ENCODE measurements at regions not wholly inside any gene's neighbourhood (a gene's known extent, or its start where the extent isn't known, plus 50 kb on each side); places are given as distances from the start of the nearest gene placed in this dataset.

DNA sequence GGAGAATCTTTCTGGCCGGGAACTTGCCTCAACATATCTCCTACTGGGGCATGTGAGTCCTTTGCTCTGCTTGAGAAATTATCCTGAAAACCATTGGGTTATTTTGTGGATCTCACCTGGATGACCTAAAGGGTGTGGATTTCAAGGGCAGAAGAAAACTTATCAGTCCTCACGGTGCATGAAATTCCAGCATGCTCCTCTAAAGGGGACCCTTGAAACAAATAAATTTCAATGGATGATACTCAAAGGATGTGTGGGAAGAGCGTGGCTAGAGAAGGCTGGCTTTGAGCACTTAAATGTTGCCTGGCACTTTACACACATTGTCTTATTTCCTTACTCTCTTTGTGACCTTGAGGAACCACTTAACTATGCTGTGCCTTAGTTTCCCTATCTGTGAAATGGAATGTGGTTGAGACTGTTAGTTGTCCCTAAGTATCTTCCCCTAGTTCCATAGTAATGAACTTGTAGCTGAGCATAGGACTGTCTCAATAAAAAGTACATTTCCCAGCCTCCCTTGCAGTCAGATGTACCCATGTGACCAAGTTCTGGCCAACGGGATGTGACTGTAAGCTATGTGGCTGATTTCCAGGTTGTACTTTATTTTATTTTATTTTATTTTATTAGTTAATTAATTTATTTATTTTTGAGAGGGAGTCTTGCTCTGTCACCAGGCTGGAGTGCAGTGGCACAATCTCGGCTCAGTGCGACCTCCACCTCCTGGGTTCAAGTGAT lies 81.9 kb upstream of the PTPN1 start:
- Histone ChIP-seq H3K27me3 (replicated peaks; ENCODE audit: control insufficient read depth, insufficient read depth, low read length) (no peaks in the 10 kb centered on the region), H3K36me3 (ENCODE audit: control insufficient read depth, insufficient read depth, low read length) (no peaks in the 10 kb centered on the region), H3K4me3 (replicated peaks; ENCODE audit: low read depth, low read length) (no peak overlapping the region)
- DNase-seq (ENCODE audit: extremely low read depth, insufficient read length): no peak
- TF ChIP-seq, protein P1, sequence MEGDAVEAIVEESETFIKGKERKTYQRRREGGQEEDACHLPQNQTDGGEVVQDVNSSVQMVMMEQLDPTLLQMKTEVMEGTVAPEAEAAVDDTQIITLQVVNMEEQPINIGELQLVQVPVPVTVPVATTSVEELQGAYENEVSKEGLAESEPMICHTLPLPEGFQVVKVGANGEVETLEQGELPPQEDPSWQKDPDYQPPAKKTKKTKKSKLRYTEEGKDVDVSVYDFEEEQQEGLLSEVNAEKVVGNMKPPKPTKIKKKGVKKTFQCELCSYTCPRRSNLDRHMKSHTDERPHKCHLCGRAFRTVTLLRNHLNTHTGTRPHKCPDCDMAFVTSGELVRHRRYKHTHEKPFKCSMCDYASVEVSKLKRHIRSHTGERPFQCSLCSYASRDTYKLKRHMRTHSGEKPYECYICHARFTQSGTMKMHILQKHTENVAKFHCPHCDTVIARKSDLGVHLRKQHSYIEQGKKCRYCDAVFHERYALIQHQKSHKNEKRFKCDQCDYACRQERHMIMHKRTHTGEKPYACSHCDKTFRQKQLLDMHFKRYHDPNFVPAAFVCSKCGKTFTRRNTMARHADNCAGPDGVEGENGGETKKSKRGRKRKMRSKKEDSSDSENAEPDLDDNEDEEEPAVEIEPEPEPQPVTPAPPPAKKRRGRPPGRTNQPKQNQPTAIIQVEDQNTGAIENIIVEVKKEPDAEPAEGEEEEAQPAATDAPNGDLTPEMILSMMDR (IDR thresholded peaks at IDR 0.05; ENCODE audit: insufficient read depth, low read length, poor library complexity, severe bottlenecking): no peak

DNA sequence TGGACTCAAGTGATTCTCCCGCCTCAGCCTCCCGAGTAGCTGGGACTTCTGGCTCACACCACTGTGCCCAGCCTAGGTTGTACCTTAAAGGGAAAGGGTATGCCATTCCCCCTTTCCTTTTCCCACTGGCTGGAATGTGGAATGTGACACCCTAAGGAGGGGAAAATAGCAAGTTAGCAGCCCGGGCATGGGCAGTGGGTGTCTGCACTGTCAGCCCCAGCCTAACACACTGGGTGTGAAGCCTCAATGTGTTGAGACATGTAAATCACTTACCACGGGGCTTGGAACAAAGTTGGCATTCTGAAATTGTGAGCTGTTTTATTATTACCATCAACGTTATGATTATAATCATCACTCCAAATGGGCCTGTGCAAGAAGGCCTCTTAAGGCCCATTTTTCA lies 80.8 kb upstream of the PTPN1 start:
- DNase-seq (ENCODE audit: extremely low read depth, insufficient read length): no peak
- no peaks in the 10 kb centered on the region for H3K27me3 ChIP-seq (replicated peaks; ENCODE audit: control insufficient read depth, insufficient read depth, low read length)
- no peak overlapping the region for H3K4me3 ChIP-seq (replicated peaks; ENCODE audit: low read depth, low read length)
- TF ChIP-seq, protein P1 (IDR thresholded peaks at IDR 0.05; ENCODE audit: insufficient read depth, low read length, poor library complexity, severe bottlenecking): no peak
- H3K36me3 ChIP-seq (ENCODE audit: control insufficient read depth, insufficient read depth, low read length): no peaks in the 10 kb centered on the region

DNA sequence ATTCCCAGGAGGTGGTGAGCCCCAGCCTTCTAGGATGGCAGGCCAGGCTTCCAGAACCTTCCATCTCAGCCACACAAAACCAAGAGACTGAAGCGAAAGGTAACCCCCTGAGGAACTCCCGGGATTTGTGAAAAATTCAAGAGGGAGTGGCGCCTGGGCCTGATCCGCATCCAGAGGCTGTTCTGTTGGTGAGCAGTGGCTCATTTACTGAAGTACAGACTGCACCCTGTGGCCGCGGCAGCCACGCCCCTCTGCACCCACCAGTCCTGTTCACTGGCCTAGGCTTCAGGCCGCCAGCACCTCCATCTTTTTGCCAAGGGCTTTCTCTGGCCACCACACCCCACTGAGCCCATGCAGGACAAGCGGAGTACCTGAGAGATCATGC lies 79.1 kb upstream of the PTPN1 start:
- TF ChIP-seq, protein P1 (IDR thresholded peaks at IDR 0.05; ENCODE audit: insufficient read depth, low read length, poor library complexity, severe bottlenecking): no peak

DNA sequence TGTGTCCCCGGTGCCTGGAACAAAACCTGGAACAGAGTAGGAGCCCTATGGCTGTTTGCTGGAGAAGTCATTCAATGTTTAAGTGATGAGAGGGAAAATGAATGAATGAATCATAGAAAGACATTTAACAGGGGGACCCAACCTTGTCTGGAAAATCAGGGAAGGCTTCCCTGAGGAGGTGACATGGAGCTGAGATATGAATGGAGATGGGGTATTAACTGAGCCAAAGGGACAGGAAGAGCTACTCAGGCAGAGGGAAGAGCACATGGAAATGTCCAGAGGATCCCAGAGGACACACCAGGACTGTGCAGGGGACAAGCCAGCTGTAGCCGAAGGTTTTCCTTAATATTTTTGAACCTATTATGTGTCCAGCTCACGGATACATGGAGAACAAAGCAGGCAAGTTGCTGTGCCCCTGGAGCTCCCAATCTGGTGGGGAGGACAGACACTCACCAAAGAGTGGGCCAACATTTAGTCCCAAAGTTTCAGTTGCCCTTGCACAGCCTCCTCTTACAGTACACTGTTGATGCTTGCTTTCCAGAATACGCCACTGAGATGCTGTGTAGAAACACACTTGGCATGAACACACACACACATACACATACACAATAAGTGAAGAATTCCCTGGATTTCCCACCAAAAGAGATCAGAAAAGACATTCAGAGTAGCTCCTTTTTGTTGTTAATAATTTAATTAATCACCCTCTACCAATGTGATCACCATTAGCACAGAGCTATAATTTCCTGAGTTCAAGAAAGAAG lies 77.0 kb upstream of the PTPN1 start:
- no peak for DNase-seq (ENCODE audit: extremely low read depth, insufficient read length)
- TF ChIP-seq, protein P1 (IDR thresholded peaks at IDR 0.05; ENCODE audit: insufficient read depth, low read length, poor library complexity, severe bottlenecking): no peak
- Histone ChIP-seq H3K4me3 (replicated peaks; ENCODE audit: low read depth, low read length) (no peak overlapping the region), H3K27me3 (replicated peaks; ENCODE audit: control insufficient read depth, insufficient read depth, low read length) (no peaks in the 10 kb centered on the region), H3K36me3 (ENCODE audit: control insufficient read depth, insufficient read depth, low read length) (no peaks in the 10 kb centered on the region)

More for the DNA sequence above, 79.1 kb upstream of the PTPN1 start:
- Histone ChIP-seq H3K27me3 (replicated peaks; ENCODE audit: control insufficient read depth, insufficient read depth, low read length) (no peaks in the 10 kb centered on the region), H3K36me3 (ENCODE audit: control insufficient read depth, insufficient read depth, low read length) (no peaks in the 10 kb centered on the region), H3K4me3 (replicated peaks; ENCODE audit: low read depth, low read length) (no peak overlapping the region)
- no peak for DNase-seq (ENCODE audit: extremely low read depth, insufficient read length)

DNA sequence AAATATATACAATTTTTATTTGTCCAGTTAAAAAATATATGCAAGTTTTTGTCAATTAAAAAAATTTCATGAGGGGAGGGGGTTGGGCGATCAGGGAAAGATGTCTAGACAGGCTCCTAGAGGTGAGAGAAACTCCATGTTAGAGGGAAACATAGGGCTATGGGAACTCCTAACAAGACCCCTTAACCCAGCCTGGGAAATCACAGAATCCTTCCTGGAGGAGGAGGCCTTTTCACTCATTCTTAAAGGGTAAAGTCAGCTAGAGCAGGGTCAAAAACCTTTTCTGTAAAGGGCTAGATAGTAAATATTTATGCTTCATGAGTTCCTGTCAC lies 75.9 kb upstream of the PTPN1 start:
- DNase-seq (ENCODE audit: extremely low read depth, insufficient read length): no peak
- Histone ChIP-seq H3K27me3 (replicated peaks; ENCODE audit: control insufficient read depth, insufficient read depth, low read length) (no peaks in the 10 kb centered on the region; the same call in 1 of the 2 replicates), H3K36me3 (ENCODE audit: control insufficient read depth, insufficient read depth, low read length) (no peaks in the 10 kb centered on the region), H3K4me3 (replicated peaks; ENCODE audit: low read depth, low read length) (no peak overlapping the region)
- TF ChIP-seq, protein P1 (IDR thresholded peaks at IDR 0.05; ENCODE audit: insufficient read depth, low read length, poor library complexity, severe bottlenecking): no peak
